ENCODE measurements at regions not wholly inside any gene's neighbourhood (a gene's known extent, or its start where the extent isn't known, plus 50 kb on each side); places are given as distances from the start of the nearest gene placed in this dataset.
"Not testable (repeated sequence)": the region's sequence is repeated elsewhere in the genome, so short reads cannot be mapped to it uniquely, and the experiment has no call there.

GRCh38 chr5:128857076-128857677, 108.1 kb upstream of the SLC27A6 start:
- no peak for DNase-seq
- intact Hi-C loops (cut with DNase I) = no loop called here
- no peak for ATAC-seq

DNA sequence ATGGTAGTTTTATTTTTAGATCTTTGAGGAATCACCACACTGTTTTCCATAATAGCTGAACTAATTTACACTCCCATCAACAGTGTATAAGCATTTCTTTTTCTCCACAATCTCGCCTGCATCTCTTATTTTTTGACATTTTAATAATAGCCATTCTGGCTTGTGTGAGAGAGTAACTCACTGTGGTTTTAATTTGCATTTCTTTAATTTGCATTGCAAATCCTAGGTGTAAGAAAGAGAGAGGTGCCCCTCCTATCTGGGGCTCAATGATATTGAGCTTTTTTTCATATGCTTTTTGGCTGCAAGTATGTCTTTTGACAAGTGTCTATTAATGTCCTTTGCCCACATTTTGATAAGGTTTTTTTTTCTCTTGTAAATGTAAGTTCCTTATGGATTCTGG, 106.3 kb upstream of the SLC27A6 start:
- ATAC-seq = no peak
- intact Hi-C loops (cut with DNase I) = no loop called here
- DNase-seq = no peak

DNA sequence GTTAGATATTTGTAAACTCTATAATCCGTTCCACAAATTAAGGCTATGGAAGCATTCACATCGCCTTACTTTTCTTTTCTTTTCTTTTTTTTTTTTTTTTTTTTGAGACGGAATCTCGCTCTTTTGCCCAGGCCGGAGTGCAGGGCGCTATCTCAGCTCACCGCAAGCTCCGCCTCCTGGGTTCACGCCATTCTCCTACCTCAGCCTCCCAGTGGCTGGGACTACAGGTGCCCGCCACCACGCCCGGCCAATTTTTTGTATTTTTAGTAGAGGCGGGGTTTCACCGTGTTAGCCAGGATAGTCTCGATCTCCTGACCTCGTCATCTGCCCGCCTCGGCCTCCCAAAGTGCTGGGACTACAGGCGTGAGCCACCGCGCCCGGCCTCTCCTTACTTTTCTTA, 104.1 kb upstream of the SLC27A6 start:
- intact Hi-C loops (cut with DNase I); DNase-seq; ATAC-seq: not testable (repeated sequence)

- intact Hi-C loops (cut with DNase I) = no loop called here
- no peak for ATAC-seq
- no peak for DNase-seq
Observed at GRCh38 chr5:128869970-128870369, 95.3 kb upstream of the SLC27A6 start.

GRCh38 chr5:128870373-128870772, 94.9 kb upstream of the SLC27A6 start:
- intact Hi-C loops (cut with DNase I) = no loop called here
- no peak for DNase-seq
- ATAC-seq = no peak

DNA sequence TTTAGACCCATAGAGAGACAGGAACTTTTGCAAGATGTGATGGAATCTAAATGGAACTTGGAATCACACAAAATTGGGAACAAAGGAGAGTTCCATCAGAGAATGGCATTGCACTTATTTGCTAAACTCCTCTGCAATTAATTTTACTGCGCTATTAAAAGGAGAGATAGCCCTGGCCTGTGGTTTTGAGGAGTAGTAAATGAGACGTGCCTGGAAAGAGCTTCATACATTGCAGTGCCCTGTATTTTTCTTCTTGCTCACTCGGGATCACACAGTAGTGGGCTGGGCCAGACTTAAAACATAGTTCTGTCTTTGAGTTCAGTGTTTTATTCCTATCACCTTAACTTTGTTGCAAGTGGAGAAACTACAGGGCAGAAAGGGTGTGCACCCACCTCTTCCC, 94.4 kb upstream of the SLC27A6 start:
- ATAC-seq (no peak), DNase-seq (no peak)
- intact Hi-C loops (cut with DNase I) = no loop called here

- DNase-seq (no peak), ATAC-seq (no peak)
- intact Hi-C loops (cut with DNase I) = no loop called here
Observed at GRCh38 chr5:128876569-128877382, 88.5 kb upstream of the SLC27A6 start.

- no peak for ATAC-seq
- DNase-seq = no peak
- intact Hi-C loops (cut with DNase I) = no loop called here
Observed at GRCh38 chr5:128877476-128877875, 87.8 kb upstream of the SLC27A6 start.

DNA sequence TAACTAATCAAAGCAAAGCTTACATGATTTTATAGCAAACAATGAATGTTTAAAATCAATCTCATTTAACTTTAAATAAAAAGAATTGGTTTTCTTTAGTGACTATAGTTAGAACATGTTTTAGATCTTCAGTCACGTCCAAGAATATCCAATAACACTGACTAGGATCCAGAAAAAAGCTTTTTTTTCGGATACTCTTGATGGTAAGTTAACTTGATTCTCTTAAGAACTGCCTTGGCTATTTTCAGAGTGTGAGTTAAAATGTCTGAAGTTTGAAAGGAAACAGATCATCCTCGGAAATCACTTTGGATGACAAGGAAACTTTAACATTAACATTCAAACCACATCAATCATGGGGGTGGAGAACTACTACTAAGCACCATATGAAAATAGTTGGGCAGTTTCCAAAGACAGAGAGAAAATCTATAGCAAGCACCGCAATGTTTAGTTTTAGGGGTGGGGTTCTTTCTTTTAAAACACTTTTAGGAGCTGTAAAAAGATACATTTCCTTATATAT, 83.7 kb upstream of the SLC27A6 start:
- no peak for DNase-seq
- ATAC-seq = no peak
- intact Hi-C loops (cut with DNase I) = no loop called here

DNA sequence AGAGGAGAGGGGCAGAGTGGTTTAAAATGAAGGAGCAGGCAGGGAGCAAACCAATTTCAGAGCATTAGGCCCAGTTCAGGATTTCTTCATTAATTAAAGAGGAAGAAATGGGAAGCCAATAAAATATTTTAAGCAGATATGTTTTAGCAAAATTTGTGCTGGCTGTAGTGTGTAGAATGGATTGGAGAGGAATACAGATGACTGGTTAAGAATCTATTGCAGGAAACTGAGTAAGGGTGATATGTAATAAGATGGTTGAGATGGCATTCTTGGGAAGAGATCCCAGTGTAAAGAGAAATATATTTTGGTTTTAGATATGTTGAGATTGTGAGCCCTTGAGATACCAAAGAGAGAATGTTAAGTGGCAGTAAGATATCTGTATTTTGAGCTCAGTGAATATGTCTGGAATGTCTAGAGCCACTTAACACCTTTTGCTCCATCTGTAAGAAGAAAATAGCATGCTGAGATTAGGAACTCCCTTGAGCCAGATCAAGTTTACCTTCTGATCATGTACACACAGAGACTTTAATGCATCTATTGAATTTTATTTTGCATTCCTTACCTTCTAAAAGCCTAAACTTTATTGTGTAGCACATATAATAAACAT, 79.5 kb upstream of the SLC27A6 start:
- ATAC-seq (peak in 1 of 2 donors; percentile 38), DNase-seq (no peak)
- intact Hi-C loops (cut with DNase I) = no loop called here

GRCh38 chr5:128895122-128895521, 70.2 kb upstream of the SLC27A6 start:
- ATAC-seq (no peak), DNase-seq (no peak)
- intact Hi-C loops (cut with DNase I) = no loop called here

GRCh38 chr5:128896675-128897074, 68.6 kb upstream of the SLC27A6 start:
- ATAC-seq = no peak
- intact Hi-C loops (cut with DNase I) = no loop called here

GRCh38 chr5:128903550-128903949, 61.7 kb upstream of the SLC27A6 start:
- no peak for ATAC-seq
- intact Hi-C loops (cut with DNase I) = loop anchor here in 1 of 2 donors (10.0 kb wide), 1 partner anchor 231 kb away; no protein-coding TSS in a partner anchor
- no peak for DNase-seq

More at GRCh38 chr5:128896675-128897074, 68.6 kb upstream of the SLC27A6 start:
- DNase-seq = no peak

- intact Hi-C loops (cut with DNase I) = loop anchor here (2.0 to 10.0 kb wide), 2 partner anchors 230 to 864 kb away; no protein-coding TSS in a partner anchor
- no peak for ATAC-seq
- DNase-seq = no peak
Observed at GRCh38 chr5:128904805-128905567, 60.3 kb upstream of the SLC27A6 start.

GRCh38 chr5:128905568-128906110, 59.6 kb upstream of the SLC27A6 start:
- DNase-seq (no peak), ATAC-seq (peak; percentile 77 to 78)
- intact Hi-C loops (cut with DNase I) = loop anchor here (2.0 to 10.0 kb wide), 2 partner anchors 229 to 863 kb away; no protein-coding TSS in a partner anchor

GRCh38 chr5:128913551-128913950, 51.7 kb upstream of the SLC27A6 start:
- DNase-seq (no peak), ATAC-seq (no peak)
- intact Hi-C loops (cut with DNase I) = no loop called here
